ENCODE measurements at regions not wholly inside any gene's neighbourhood (a gene's known extent, or its start where the extent isn't known, plus 50 kb on each side); places are given as distances from the start of the nearest gene placed in this dataset.

GRCh38 chr3:178406206-178406605 lies 130.0 kb upstream of the KCNMB2 start:
- peak in 1 of 2 donors; percentile 32 for DNase-seq (ENCODE audit: low read depth in 2 of 2)

- no peak for DNase-seq (ENCODE audit: low read depth in 2 of 2)
Observed at GRCh38 chr3:178415384-178415783, 120.9 kb upstream of the KCNMB2 start.

GRCh38 chr3:178417736-178418135 lies 118.5 kb upstream of the KCNMB2 start:
- DNase-seq (ENCODE audit: low read depth in 2 of 2), result no peak

- no peak for DNase-seq (ENCODE audit: low read depth in 2 of 2)
Observed at GRCh38 chr3:178419071-178419470, 117.2 kb upstream of the KCNMB2 start.

GRCh38 chr3:178420033-178420432 lies 116.2 kb upstream of the KCNMB2 start:
- no peak for DNase-seq (ENCODE audit: low read depth in 2 of 2)

- DNase-seq (ENCODE audit: low read depth in 2 of 2), result no peak
Observed at GRCh38 chr3:178421069-178421468, 115.2 kb upstream of the KCNMB2 start.

- DNase-seq (ENCODE audit: low read depth in 2 of 2), result no peak
Observed at GRCh38 chr3:178422406-178422805, 113.8 kb upstream of the KCNMB2 start.

GRCh38 chr3:178428037-178428436 lies 108.2 kb upstream of the KCNMB2 start:
- no peak for DNase-seq (ENCODE audit: low read depth in 2 of 2)

- DNase-seq (ENCODE audit: low read depth in 2 of 2), result peak in 1 of 2 donors; percentile 3
Observed at GRCh38 chr3:178434206-178434805, 101.9 kb upstream of the KCNMB2 start.

- DNase-seq (ENCODE audit: low read depth in 2 of 2), result no peak
Observed at GRCh38 chr3:178435575-178435974, 100.7 kb upstream of the KCNMB2 start.

- DNase-seq (ENCODE audit: low read depth in 2 of 2), result peak; percentile 43
Observed at GRCh38 chr3:178436773-178437172, 99.5 kb upstream of the KCNMB2 start.

- no peak for DNase-seq (ENCODE audit: low read depth in 2 of 2)
Observed at GRCh38 chr3:178437236-178437635, 99.0 kb upstream of the KCNMB2 start.

- peak; percentile 6 to 53 for DNase-seq (ENCODE audit: low read depth in 2 of 2)
Observed at GRCh38 chr3:178439504-178439903, 96.7 kb upstream of the KCNMB2 start.

GRCh38 chr3:178440043-178440442 lies 96.2 kb upstream of the KCNMB2 start:
- no peak for DNase-seq (ENCODE audit: low read depth in 2 of 2)

- DNase-seq (ENCODE audit: low read depth in 2 of 2), result peak in 1 of 2 donors; percentile 6
Observed at GRCh38 chr3:178443634-178444033, 92.6 kb upstream of the KCNMB2 start.

- DNase-seq (ENCODE audit: low read depth in 2 of 2), result no peak
Observed at GRCh38 chr3:178445139-178445538, 91.1 kb upstream of the KCNMB2 start.

- no peak for DNase-seq (ENCODE audit: low read depth in 2 of 2)
Observed at GRCh38 chr3:178446059-178446458, 90.2 kb upstream of the KCNMB2 start.

- DNase-seq (ENCODE audit: low read depth in 2 of 2), result no peak
Observed at GRCh38 chr3:178450476-178450875, 85.8 kb upstream of the KCNMB2 start.

GRCh38 chr3:178451799-178452198 lies 84.4 kb upstream of the KCNMB2 start:
- DNase-seq (ENCODE audit: low read depth in 2 of 2), result no peak

- no peak for DNase-seq (ENCODE audit: low read depth in 2 of 2)
Observed at GRCh38 chr3:178454726-178455125, 81.5 kb upstream of the KCNMB2 start.

GRCh38 chr3:178455226-178455625 lies 81.0 kb upstream of the KCNMB2 start:
- DNase-seq (ENCODE audit: low read depth in 2 of 2), result no peak

GRCh38 chr3:178455946-178456345 lies 80.3 kb upstream of the KCNMB2 start:
- DNase-seq (ENCODE audit: low read depth in 2 of 2), result no peak

GRCh38 chr3:178456621-178457285 lies 79.5 kb upstream of the KCNMB2 start:
- no peak for DNase-seq (ENCODE audit: low read depth in 2 of 2)

Measured in lung microvascular endothelial cell (primary cell).